ENCODE measurements at regions not wholly inside any gene's neighbourhood (a gene's known extent, or its start where the extent isn't known, plus 50 kb on each side); places are given as distances from the start of the nearest gene placed in this dataset.
A peak's percentile ranks its signal among the peaks of the same experiment; 100 is the strongest.

DNA sequence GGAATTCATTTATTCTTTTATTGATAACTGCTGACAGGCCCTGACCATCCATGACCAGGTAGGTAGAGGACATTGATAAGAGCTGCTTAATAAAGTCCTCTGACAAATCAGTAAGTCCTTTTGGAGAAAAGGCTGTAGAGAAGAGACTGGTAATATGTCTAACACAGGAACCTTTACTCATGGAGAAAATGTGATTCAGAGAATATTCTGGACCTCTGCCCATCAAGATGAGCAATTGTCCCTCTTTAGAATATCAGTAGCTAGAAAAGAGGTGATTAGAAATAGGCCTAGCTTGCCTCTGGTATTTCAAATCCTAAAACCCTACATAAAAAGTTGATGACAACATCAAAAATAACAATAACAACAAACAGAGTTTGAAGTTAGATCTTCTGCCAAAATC lies 642.3 kb downstream of the TBC1D4 start:
- TF ChIP-seq, protein P1, sequence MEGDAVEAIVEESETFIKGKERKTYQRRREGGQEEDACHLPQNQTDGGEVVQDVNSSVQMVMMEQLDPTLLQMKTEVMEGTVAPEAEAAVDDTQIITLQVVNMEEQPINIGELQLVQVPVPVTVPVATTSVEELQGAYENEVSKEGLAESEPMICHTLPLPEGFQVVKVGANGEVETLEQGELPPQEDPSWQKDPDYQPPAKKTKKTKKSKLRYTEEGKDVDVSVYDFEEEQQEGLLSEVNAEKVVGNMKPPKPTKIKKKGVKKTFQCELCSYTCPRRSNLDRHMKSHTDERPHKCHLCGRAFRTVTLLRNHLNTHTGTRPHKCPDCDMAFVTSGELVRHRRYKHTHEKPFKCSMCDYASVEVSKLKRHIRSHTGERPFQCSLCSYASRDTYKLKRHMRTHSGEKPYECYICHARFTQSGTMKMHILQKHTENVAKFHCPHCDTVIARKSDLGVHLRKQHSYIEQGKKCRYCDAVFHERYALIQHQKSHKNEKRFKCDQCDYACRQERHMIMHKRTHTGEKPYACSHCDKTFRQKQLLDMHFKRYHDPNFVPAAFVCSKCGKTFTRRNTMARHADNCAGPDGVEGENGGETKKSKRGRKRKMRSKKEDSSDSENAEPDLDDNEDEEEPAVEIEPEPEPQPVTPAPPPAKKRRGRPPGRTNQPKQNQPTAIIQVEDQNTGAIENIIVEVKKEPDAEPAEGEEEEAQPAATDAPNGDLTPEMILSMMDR (IDR thresholded peaks at IDR 0.05; ENCODE audit: insufficient read depth, low read depth, low read length, missing control alignments): no peak
- no peak overlapping the region for H3K4me3 ChIP-seq (ENCODE audit: low read length)
- DNase-seq (ENCODE audit: low read depth): peak; percentile 44

DNA sequence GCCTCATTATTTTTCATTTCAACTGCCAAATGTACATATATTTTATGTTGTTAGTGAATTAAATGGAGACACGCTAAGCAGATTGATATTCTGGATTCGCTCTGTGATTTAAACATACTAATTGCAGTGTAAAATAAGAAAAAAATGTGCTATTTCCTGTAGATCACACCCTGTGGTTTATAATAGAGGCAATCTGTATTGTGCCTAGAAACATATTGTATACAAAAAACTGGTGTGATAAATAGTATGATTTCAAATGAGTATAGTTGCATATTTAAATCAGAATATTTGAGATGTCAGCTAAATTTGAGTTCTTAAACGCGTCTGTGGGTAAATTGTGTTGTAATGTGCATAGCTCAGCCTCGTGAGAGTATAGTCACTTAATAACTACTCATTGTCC lies 643.9 kb downstream of the TBC1D4 start:
- DNase-seq (ENCODE audit: low read depth): no peak
- TF ChIP-seq, protein P1 (IDR thresholded peaks at IDR 0.05; ENCODE audit: insufficient read depth, low read depth, low read length, missing control alignments): no peak

DNA sequence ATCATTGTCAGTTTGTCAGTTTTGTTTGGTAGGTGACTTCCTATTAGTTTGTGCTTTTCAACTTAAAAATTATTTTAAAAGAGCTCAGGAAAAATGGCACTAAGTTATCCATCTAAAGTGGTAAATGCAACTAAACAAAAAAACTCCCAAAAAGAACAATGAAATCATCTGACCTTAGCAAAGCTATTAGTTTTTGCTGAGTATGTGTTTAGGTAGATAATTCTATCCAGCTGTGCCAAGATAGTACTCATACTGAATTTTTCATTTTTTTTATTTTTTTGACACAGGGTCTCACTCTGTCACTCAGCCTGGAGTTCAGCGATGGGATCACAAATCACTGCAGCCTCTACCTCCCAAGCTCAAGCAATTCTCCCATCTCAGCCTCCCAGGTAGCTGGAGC lies 645.3 kb downstream of the TBC1D4 start:
- TF ChIP-seq, protein P1 (IDR thresholded peaks at IDR 0.05; ENCODE audit: insufficient read depth, low read depth, low read length, missing control alignments): no peak
- DNase-seq (ENCODE audit: low read depth): no peak
- no peak overlapping the region for H3K4me3 ChIP-seq (ENCODE audit: low read length)

More for the DNA sequence above, 643.9 kb downstream of the TBC1D4 start:
- no peak overlapping the region for H3K4me3 ChIP-seq (ENCODE audit: low read length)

DNA sequence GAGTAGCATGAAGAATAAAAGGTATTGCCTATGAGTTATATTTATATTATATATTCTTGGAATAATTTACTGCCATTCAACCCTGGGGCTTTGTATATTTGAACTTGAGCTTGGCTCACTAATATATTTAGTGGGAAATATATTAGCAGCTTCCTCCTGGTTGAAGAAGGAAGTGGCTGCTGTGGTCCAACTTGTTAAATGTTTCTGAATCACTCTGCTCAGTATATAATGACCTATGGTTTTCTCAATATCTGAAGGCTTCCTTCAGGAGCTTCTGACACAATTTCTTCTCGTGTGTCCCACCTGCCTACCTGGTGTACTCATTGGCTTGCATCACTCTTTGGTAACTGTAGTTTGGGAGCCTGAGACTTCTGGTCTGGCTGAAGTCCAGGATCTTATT lies 646.4 kb downstream of the TBC1D4 start:
- H3K4me3 ChIP-seq (ENCODE audit: low read length): no peak overlapping the region
- DNase-seq (ENCODE audit: low read depth): no peak
- TF ChIP-seq, protein P1 (IDR thresholded peaks at IDR 0.05; ENCODE audit: insufficient read depth, low read depth, low read length, missing control alignments): no peak

DNA sequence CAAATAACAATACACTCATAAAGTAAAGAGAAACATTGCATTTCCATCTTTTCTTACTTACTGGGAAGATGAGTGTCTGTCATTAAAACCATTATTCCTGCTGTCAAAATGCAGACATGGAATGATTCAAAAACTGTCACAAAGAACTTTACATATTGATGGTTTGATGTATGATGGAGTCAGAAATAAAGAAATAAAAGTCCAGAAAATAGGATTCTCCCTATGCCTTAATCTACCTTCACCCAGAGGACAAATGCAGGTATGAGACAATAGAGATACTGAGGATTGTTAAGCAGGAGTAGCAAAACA lies 656.1 kb downstream of the TBC1D4 start:
- DNase-seq (ENCODE audit: low read depth): no peak
- TF ChIP-seq, protein P1 (IDR thresholded peaks at IDR 0.05; ENCODE audit: insufficient read depth, low read depth, low read length, missing control alignments): no peak
- H3K4me3 ChIP-seq (ENCODE audit: low read length): no peak overlapping the region

DNA sequence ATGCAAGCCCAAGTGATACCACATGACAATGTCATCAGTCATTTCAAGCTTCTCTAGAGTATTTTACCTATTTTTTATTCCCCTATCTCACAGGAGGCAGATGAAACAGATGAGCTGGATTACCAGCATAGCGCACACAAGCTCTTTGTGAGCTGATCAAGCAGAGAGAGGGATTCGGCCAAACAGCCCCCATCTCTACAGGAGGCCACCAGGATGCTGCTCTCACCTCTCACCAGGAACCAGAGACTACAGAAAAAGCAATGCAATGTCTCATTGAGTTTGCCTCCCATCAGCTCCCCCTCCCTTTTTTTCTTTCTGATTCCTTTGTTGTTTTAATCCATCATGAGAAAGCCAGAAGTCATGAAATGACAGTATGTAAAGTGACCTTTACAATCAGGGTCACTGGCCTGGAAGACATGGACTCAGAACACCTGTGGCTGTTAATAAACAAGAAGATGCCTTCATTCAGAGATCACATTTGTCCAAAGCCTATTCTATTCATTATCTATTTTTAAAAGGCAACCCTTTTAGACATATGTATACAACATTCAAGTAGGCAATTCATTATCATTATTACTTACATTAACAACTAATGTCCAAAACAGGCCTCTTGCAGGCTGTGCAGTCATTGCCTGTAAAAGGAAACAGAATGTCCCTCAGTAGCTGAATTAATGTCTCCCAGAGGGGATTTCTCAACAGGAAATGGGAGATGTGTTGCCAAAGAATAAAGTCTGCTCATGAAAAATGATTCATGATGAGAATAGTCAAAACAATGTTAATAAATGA lies 656.6 kb downstream of the TBC1D4 start:
- TF ChIP-seq, protein P1 (IDR thresholded peaks at IDR 0.05; ENCODE audit: insufficient read depth, low read depth, low read length, missing control alignments): no peak
- DNase-seq (ENCODE audit: low read depth): peak; percentile 92
- H3K4me3 ChIP-seq (ENCODE audit: low read length): no peak overlapping the region

DNA sequence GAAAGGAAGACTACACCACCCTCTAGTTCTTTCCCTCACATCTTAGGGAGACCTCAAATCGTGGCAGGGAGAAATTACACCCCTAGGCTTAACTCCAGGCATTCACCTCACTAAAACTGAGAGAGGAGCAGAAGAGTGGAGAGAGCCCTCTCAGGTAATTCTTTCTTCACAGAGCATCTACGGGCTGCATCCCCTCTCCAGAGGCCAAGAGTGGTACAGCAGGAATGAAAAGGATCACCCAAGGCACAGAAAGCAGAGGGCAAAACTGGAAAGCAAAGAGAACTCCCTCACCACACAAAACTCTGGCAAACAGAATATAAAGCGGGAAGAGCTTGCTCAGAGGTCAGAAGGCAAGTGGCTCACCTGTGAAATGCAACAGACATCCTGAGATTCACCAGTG lies 661.2 kb downstream of the TBC1D4 start:
- TF ChIP-seq, protein P1 (IDR thresholded peaks at IDR 0.05; ENCODE audit: insufficient read depth, low read depth, low read length, missing control alignments): no peak
- DNase-seq (ENCODE audit: low read depth): no peak
- H3K4me3 ChIP-seq (ENCODE audit: low read length): no peak overlapping the region
